Endodermal cell (in vitro differentiated cells): ENCODE measurements at regions not wholly inside any gene's neighbourhood (a gene's known extent, or its start where the extent isn't known, plus 50 kb on each side); places are given as distances from the start of the nearest gene placed in this dataset.

Source experiments
- DNase-seq: peaks from one replicate; pipeline ENCODE4 v3.0.0-alpha.2; 2017
- H3K27ac ChIP-seq: 2 replicates; pipeline ENCODE4 v1.5.1; 2013; ENCODE audit warnings: mild to moderate bottlenecking, low read depth, low read length, moderate library complexity
- H3K27me3 ChIP-seq: 2 replicates; pipeline ENCODE4 v1.6.1; 2013; ENCODE audit warnings: mild to moderate bottlenecking, low read length, moderate library complexity; ENCODE audit not compliant: insufficient read depth, control insufficient read depth, poor library complexity, severe bottlenecking
- H3K36me3 ChIP-seq: 2 replicates; pipeline ENCODE4 v1.7.0; 2013; ENCODE audit warnings: mild to moderate bottlenecking, low read length, moderate library complexity; ENCODE audit not compliant: control insufficient read depth, insufficient read depth
- H3K4me1 ChIP-seq: one replicate; pipeline ENCODE4 v1.7.0; 2013; ENCODE audit warnings: low read length; ENCODE audit not compliant: control insufficient read depth, insufficient read depth
- H3K4me3 ChIP-seq: 2 replicates; pipeline ENCODE4 v1.5.1; 2013; ENCODE audit warnings: mild to moderate bottlenecking, low read length, moderate library complexity
- H3K9ac ChIP-seq: 2 replicates; pipeline ENCODE4 v1.6.1; 2013; ENCODE audit warnings: mild to moderate bottlenecking, low read length, moderate library complexity; ENCODE audit not compliant: poor library complexity, severe bottlenecking; ENCODE audit errors: extremely low read depth
- H3K9me3 ChIP-seq: 2 replicates; pipeline ENCODE4 v1.6.1; 2013; ENCODE audit warnings: mild to moderate bottlenecking, low read length, moderate library complexity; ENCODE audit not compliant: control insufficient read depth
- H3K27ac Mint-ChIP-seq: 2 replicates; pipeline ENCODE4 v1.8.0; 2020; ENCODE audit warnings: mixed read lengths
- H3K27me3 Mint-ChIP-seq: 2 replicates; pipeline ENCODE4 v1.8.0; 2021; ENCODE audit warnings: mild to moderate bottlenecking, mixed read lengths; ENCODE audit not compliant: insufficient read depth
- H3K36me3 Mint-ChIP-seq: 2 replicates; pipeline ENCODE4 v1.8.0; 2020; ENCODE audit warnings: low read depth, mixed read lengths
- H3K4me1 Mint-ChIP-seq: 2 replicates; pipeline ENCODE4 v1.8.0; 2020; ENCODE audit warnings: mixed read lengths
- H3K4me3 Mint-ChIP-seq: 2 replicates; pipeline ENCODE4 v1.8.0; 2020; ENCODE audit warnings: mild to moderate bottlenecking, moderate library complexity, mixed read lengths
- H3K9me3 Mint-ChIP-seq: 2 replicates; pipeline ENCODE4 v1.8.0; 2020; ENCODE audit warnings: mild to moderate bottlenecking, mixed read lengths
- CTCF ChIP-seq: fragments of 200-600 bp; sonication (generic); conservative IDR thresholded peaks from 2 replicates; pipeline ENCODE4 v1.5.0; 2021; ENCODE audit warnings: antibody characterized with exemption, mild to moderate bottlenecking
- WGBS, 2 experiments: methylation state at CpG; one replicate each; pipeline versions ENCODE4 v1.1.5 to v1.1.7; 2013; ENCODE audit warnings: missing lambda C conversion rate in 2 of 2, mixed read lengths in 1 of 2; ENCODE audit not compliant: insufficient coverage in 1 of 2, insufficient read length in 1 of 2; 5-methylcytosine and 5-hydroxymethylcytosine counted together

GRCh38 chrX:9091258-9091657, 57.3 kb upstream of the FAM9B start:
- Mint-ChIP-seq H3K4me1 (peaks cover 6% of the 10 kb centered on the region), H3K9me3 (peaks cover 41% of the 10 kb centered on the region), H3K27me3 (peaks cover 4% of the 10 kb centered on the region), H3K36me3 (no peaks in the 10 kb centered on the region), H3K27ac (no peak overlapping the region), H3K4me3 (no peak overlapping the region)
- Histone ChIP-seq H3K9me3 (no peaks in the 10 kb centered on the region), H3K27ac (no peak overlapping the region), H3K4me1 (no peaks in the 10 kb centered on the region), H3K36me3 (no peaks in the 10 kb centered on the region), H3K27me3 (peaks cover 3% of the 10 kb centered on the region), H3K9ac (no peak overlapping the region), H3K4me3 (no peak overlapping the region)
- no peak for DNase-seq
- WGBS, 2 experiments: 97% methylated on average over 4 of the region's 4 CpGs; no CpG with 5 or more reads in 1 of the 2 experiments
- no peak for TF ChIP-seq CTCF

GRCh38 chrX:9102956-9103355, 69.0 kb upstream of the FAM9B start:
- H3K4me3 ChIP-seq: no peak overlapping the region
- 94 to 100% methylated on average over 2 of the region's 4 CpGs for WGBS, 2 experiments
- Mint-ChIP-seq H3K4me1 (no peaks in the 10 kb centered on the region), H3K9me3 (peaks cover 39% of the 10 kb centered on the region), H3K27me3 (peaks cover 5% of the 10 kb centered on the region), H3K36me3 (no peaks in the 10 kb centered on the region), H3K27ac (no peak overlapping the region), H3K4me3 (no peak overlapping the region)
- no peaks in the 10 kb centered on the region for H3K9me3 ChIP-seq
- no peaks in the 10 kb centered on the region for H3K27me3 ChIP-seq
- no peaks in the 10 kb centered on the region for H3K4me1 ChIP-seq
- H3K36me3 ChIP-seq: no peaks in the 10 kb centered on the region
- no peak for TF ChIP-seq CTCF
- no peak overlapping the region for H3K27ac ChIP-seq
- DNase-seq: no peak
- no peak overlapping the region for H3K9ac ChIP-seq

GRCh38 chrX:9108054-9108453, 74.1 kb upstream of the FAM9B start:
- H3K27ac ChIP-seq: no peak overlapping the region
- Mint-ChIP-seq H3K4me1 (no peaks in the 10 kb centered on the region), H3K4me3 (no peak overlapping the region), H3K27ac (no peak overlapping the region), H3K9me3 (peaks cover 26% of the 10 kb centered on the region), H3K36me3 (no peaks in the 10 kb centered on the region), H3K27me3 (no peaks in the 10 kb centered on the region)
- 50 to 100% methylated on average over 1 of the region's 1 CpG for WGBS, 2 experiments
- no peaks in the 10 kb centered on the region for H3K27me3 ChIP-seq
- H3K9me3 ChIP-seq: no peaks in the 10 kb centered on the region
- H3K4me1 ChIP-seq: no peaks in the 10 kb centered on the region
- no peak overlapping the region for H3K4me3 ChIP-seq
- no peak overlapping the region for H3K9ac ChIP-seq
- no peaks in the 10 kb centered on the region for H3K36me3 ChIP-seq
- DNase-seq: no peak
- no peak for TF ChIP-seq CTCF
